RWPE2 (cell line): ENCODE measurements at regions not wholly inside any gene's neighbourhood (a gene's known extent, or its start where the extent isn't known, plus 50 kb on each side); places are given as distances from the start of the nearest gene placed in this dataset.
"Not testable (repeated sequence)": the region's sequence is repeated elsewhere in the genome, so short reads cannot be mapped to it uniquely, and the experiment has no call there.

ENCODE experiments used
- ATAC-seq: fragments of 200-7000 bp; cut with Tn5 transposase; 3 replicates; pipeline ENCODE4 v1.9.1; 2021; ENCODE audit warnings: low read depth
- DNase-seq: peaks from one replicate; pipeline ENCODE4 v3.0.0-alpha.2; 2020; ENCODE audit warnings: low spot score
- H3K27ac ChIP-seq: fragments of 450-650 bp; 2 replicates; pipeline ENCODE4 v1.5.1; 2017; ENCODE audit warnings: mild to moderate bottlenecking; ENCODE audit not compliant: poor library complexity, severe bottlenecking
- H3K27me3 ChIP-seq: fragments of 250-450 bp; sonication (Bioruptor Pico); 2 replicates; pipeline ENCODE4 v1.5.1; 2021; ENCODE audit warnings: mild to moderate bottlenecking, moderate library complexity; ENCODE audit not compliant: insufficient read depth, poor library complexity, severe bottlenecking
- H3K36me3 ChIP-seq: fragments of 250-450 bp; sonication (Bioruptor Pico); 2 replicates; pipeline ENCODE4 v1.5.1; 2020; ENCODE audit warnings: low read depth, mild to moderate bottlenecking, moderate library complexity
- H3K4me1 ChIP-seq: fragments of 250-450 bp; sonication (Bioruptor Pico); 2 replicates; pipeline ENCODE4 v1.5.1; 2021; ENCODE audit warnings: mild to moderate bottlenecking, moderate library complexity; ENCODE audit not compliant: insufficient read depth, poor library complexity, severe bottlenecking
- H3K4me3 ChIP-seq: fragments of 250-450 bp; sonication (Bioruptor Pico); 2 replicates; pipeline ENCODE4 v1.5.1; 2021; ENCODE audit warnings: mild to moderate bottlenecking, moderate library complexity; ENCODE audit not compliant: severe bottlenecking
- H3K9me3 ChIP-seq: fragments of 250-450 bp; sonication (Bioruptor Pico); 2 replicates; pipeline ENCODE4 v1.5.1; 2021; ENCODE audit warnings: mild to moderate bottlenecking, moderate library complexity; ENCODE audit not compliant: severe bottlenecking
- TF ChIP-seq, protein P1 (sequence below): fragments of 450-650 bp; IDR thresholded peaks from one replicate; pipeline ENCODE4 v1.5.1; 2017; ENCODE audit warnings: mild to moderate bottlenecking, moderate library complexity; ENCODE audit not compliant: poor library complexity, severe bottlenecking

- no peaks in the 10 kb centered on the region for H3K36me3 ChIP-seq
- no peaks in the 10 kb centered on the region for H3K27me3 ChIP-seq
- ATAC-seq (peak; percentile 51; the same call in 2 of the 3 replicates), DNase-seq (no peak)
- H3K27ac ChIP-seq: no peak overlapping the region
- TF ChIP-seq, protein P1, sequence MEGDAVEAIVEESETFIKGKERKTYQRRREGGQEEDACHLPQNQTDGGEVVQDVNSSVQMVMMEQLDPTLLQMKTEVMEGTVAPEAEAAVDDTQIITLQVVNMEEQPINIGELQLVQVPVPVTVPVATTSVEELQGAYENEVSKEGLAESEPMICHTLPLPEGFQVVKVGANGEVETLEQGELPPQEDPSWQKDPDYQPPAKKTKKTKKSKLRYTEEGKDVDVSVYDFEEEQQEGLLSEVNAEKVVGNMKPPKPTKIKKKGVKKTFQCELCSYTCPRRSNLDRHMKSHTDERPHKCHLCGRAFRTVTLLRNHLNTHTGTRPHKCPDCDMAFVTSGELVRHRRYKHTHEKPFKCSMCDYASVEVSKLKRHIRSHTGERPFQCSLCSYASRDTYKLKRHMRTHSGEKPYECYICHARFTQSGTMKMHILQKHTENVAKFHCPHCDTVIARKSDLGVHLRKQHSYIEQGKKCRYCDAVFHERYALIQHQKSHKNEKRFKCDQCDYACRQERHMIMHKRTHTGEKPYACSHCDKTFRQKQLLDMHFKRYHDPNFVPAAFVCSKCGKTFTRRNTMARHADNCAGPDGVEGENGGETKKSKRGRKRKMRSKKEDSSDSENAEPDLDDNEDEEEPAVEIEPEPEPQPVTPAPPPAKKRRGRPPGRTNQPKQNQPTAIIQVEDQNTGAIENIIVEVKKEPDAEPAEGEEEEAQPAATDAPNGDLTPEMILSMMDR: no peak
- no peaks in the 10 kb centered on the region for H3K4me1 ChIP-seq
- no peak overlapping the region for H3K4me3 ChIP-seq
- no peaks in the 10 kb centered on the region for H3K9me3 ChIP-seq
These were observed 231.9 kb downstream of the RND3 start for GRCh38 chr2:150255528-150255927.

DNA sequence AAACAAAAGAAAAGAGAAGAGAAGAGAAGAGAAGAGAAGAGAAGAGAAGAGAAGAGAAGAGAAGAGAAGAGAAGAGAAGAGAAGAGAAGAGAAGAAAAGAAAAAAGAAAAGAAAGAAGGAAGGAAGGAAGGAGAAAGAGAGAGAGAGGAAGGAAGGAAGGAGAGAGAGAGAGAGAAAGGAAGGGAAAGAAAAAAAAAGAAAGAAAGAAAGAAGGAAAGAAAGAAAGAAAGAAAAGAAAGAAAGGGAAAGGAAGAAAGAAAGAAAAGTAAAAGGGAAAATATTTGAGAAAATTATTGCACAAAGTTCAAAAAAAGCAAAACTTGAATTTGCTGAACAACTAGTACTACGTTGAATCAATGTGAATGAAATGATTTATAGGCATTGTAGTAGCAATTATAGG is 237.7 kb downstream of the RND3 start:
- H3K4me1 ChIP-seq, DNase-seq, H3K9me3 ChIP-seq, H3K27ac ChIP-seq, H3K27me3 ChIP-seq, H3K36me3 ChIP-seq, ATAC-seq, H3K4me3 ChIP-seq: not testable (repeated sequence)

DNA sequence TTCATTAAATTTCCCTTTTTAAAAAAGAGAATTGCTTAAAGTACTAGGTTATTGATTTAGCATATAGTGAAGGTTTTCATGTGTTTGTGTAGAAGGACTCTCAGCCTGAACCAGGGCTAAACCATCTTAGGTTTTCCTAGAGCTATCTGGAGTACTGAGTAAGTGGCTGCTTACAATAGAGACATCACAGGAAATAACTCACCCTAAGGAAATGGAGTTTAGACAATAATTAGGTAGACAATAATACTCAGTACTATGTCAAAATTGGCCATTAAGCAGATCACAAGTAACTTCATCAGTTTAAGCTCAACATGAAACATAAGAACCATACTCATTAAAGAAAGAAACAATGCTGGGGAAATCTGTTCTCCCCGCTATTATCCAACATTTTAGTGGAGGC is 240.0 kb downstream of the RND3 start:
- DNase-seq (no peak), ATAC-seq (no peak)
- TF ChIP-seq, protein P1: no peak
- H3K27me3 ChIP-seq: no peaks in the 10 kb centered on the region
- no peak overlapping the region for H3K4me3 ChIP-seq
- no peaks in the 10 kb centered on the region for H3K36me3 ChIP-seq
- no peaks in the 10 kb centered on the region for H3K4me1 ChIP-seq
- no peaks in the 10 kb centered on the region for H3K9me3 ChIP-seq
- no peak overlapping the region for H3K27ac ChIP-seq

GRCh38 chr2:150234787-150235446 is 252.6 kb downstream of the RND3 start:
- DNase-seq: no peak
- H3K9me3 ChIP-seq: no peaks in the 10 kb centered on the region
- no peaks in the 10 kb centered on the region for H3K36me3 ChIP-seq
- H3K4me3 ChIP-seq: no peak overlapping the region
- TF ChIP-seq, protein P1: no peak
- H3K27me3 ChIP-seq: no peaks in the 10 kb centered on the region
- no peak overlapping the region for H3K27ac ChIP-seq
- no peaks in the 10 kb centered on the region for H3K4me1 ChIP-seq
- ATAC-seq: no peak

DNA sequence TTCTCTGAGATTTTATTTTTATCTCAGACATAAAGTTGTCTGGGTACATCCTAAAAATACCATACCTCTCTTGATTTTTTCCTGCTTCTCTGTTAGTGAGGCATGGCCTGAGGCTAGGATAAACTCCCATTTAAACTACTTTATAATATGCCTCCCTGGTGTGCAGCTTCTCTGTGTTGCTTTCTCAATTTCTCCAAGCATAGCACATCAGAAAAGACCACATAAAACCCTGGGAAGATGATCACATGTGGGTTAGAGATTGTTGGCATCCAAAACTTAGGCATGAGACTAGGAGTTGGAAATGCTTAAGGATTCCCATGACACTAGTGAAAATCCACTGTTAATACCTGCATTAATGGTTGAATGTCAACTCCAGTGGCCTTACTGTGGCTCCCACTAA is 254.6 kb downstream of the RND3 start:
- no peak overlapping the region for H3K4me3 ChIP-seq
- no peak overlapping the region for H3K27ac ChIP-seq
- no peaks in the 10 kb centered on the region for H3K9me3 ChIP-seq
- no peaks in the 10 kb centered on the region for H3K27me3 ChIP-seq
- DNase-seq (no peak), ATAC-seq (no peak)
- no peaks in the 10 kb centered on the region for H3K4me1 ChIP-seq
- H3K36me3 ChIP-seq: no peaks in the 10 kb centered on the region
- TF ChIP-seq, protein P1: no peak
